ENCODE measurements at regions not wholly inside any gene's neighbourhood (a gene's known extent, or its start where the extent isn't known, plus 50 kb on each side); places are given as distances from the start of the nearest gene placed in this dataset.

GRCh38 chr3:145124900-145125678, 1035.9 kb downstream of the PLOD2 start:
- no peak overlapping the region for H3K27ac ChIP-seq
- H3K4me3 ChIP-seq: no peak overlapping the region
- intact Hi-C loops (cut with DNase I; ENCODE audit: low total_unique reads): no loop called here
- TF ChIP-seq CTCF (IDR thresholded peaks at IDR 0.05) (no peak), POLR2AphosphoS5 (IDR thresholded peaks at IDR 0.05) (no peak), POLR2A (IDR thresholded peaks at IDR 0.05) (no peak)
- no peaks in the 10 kb centered on the region for H3K9me3 ChIP-seq
- DNase-seq (ENCODE audit: low spot score in 2 of 2): no peak
- no peaks in the 10 kb centered on the region for H3K36me3 ChIP-seq
- no peaks in the 10 kb centered on the region for H3K4me1 ChIP-seq
- H3K27me3 ChIP-seq: no peaks in the 10 kb centered on the region

- no peaks in the 10 kb centered on the region for H3K27me3 ChIP-seq
- H3K9me3 ChIP-seq: no peaks in the 10 kb centered on the region
- H3K36me3 ChIP-seq: no peaks in the 10 kb centered on the region
- TF ChIP-seq POLR2A (IDR thresholded peaks at IDR 0.05) (no peak), CTCF (IDR thresholded peaks at IDR 0.05) (no peak), POLR2AphosphoS5 (IDR thresholded peaks at IDR 0.05) (no peak)
- intact Hi-C loops (cut with DNase I; ENCODE audit: low total_unique reads): no loop called here
- H3K4me1 ChIP-seq: no peaks in the 10 kb centered on the region
- no peak overlapping the region for H3K4me3 ChIP-seq
- no peak for DNase-seq (ENCODE audit: low spot score in 2 of 2)
- H3K27ac ChIP-seq: no peak overlapping the region
Measured at GRCh38 chr3:145133281-145133680, 1027.7 kb downstream of the PLOD2 start.

GRCh38 chr3:145134738-145135137, 1026.2 kb downstream of the PLOD2 start:
- no peak for DNase-seq (ENCODE audit: low spot score in 2 of 2)
- Histone ChIP-seq H3K9me3 (no peaks in the 10 kb centered on the region), H3K27me3 (no peaks in the 10 kb centered on the region), H3K4me1 (no peaks in the 10 kb centered on the region), H3K4me3 (no peak overlapping the region), H3K27ac (no peak overlapping the region), H3K36me3 (no peaks in the 10 kb centered on the region)
- intact Hi-C loops (cut with DNase I; ENCODE audit: low total_unique reads): no loop called here
- TF ChIP-seq CTCF (IDR thresholded peaks at IDR 0.05) (no peak), POLR2A (IDR thresholded peaks at IDR 0.05) (no peak), POLR2AphosphoS5 (IDR thresholded peaks at IDR 0.05) (no peak)

- intact Hi-C loops (cut with DNase I; ENCODE audit: low total_unique reads): no loop called here
- no peaks in the 10 kb centered on the region for H3K27me3 ChIP-seq
- DNase-seq (ENCODE audit: low spot score in 2 of 2): no peak
- H3K36me3 ChIP-seq: no peaks in the 10 kb centered on the region
- no peaks in the 10 kb centered on the region for H3K4me1 ChIP-seq
- H3K4me3 ChIP-seq: no peak overlapping the region
- TF ChIP-seq POLR2AphosphoS5 (IDR thresholded peaks at IDR 0.05) (no peak), CTCF (IDR thresholded peaks at IDR 0.05) (no peak), POLR2A (IDR thresholded peaks at IDR 0.05) (no peak)
- H3K27ac ChIP-seq: no peak overlapping the region
- H3K9me3 ChIP-seq: no peaks in the 10 kb centered on the region
Measured at GRCh38 chr3:145144361-145144760, 1016.6 kb downstream of the PLOD2 start.

GRCh38 chr3:145145461-145145860, 1015.5 kb downstream of the PLOD2 start:
- TF ChIP-seq CTCF (IDR thresholded peaks at IDR 0.05): no peak
- TF ChIP-seq POLR2A (IDR thresholded peaks at IDR 0.05): no peak
- no peak for TF ChIP-seq POLR2AphosphoS5 (IDR thresholded peaks at IDR 0.05)
- Histone ChIP-seq H3K9me3 (no peaks in the 10 kb centered on the region), H3K36me3 (no peaks in the 10 kb centered on the region), H3K27ac (no peak overlapping the region), H3K4me3 (no peak overlapping the region), H3K27me3 (no peaks in the 10 kb centered on the region), H3K4me1 (no peaks in the 10 kb centered on the region)
- intact Hi-C loops (cut with DNase I; ENCODE audit: low total_unique reads): no loop called here
- DNase-seq (ENCODE audit: low spot score in 2 of 2): no peak

Data from breast epithelium (tissue), 4 donors.